ENCODE measurements at regions not wholly inside any gene's neighbourhood (a gene's known extent, or its start where the extent isn't known, plus 50 kb on each side); places are given as distances from the start of the nearest gene placed in this dataset.

DNA sequence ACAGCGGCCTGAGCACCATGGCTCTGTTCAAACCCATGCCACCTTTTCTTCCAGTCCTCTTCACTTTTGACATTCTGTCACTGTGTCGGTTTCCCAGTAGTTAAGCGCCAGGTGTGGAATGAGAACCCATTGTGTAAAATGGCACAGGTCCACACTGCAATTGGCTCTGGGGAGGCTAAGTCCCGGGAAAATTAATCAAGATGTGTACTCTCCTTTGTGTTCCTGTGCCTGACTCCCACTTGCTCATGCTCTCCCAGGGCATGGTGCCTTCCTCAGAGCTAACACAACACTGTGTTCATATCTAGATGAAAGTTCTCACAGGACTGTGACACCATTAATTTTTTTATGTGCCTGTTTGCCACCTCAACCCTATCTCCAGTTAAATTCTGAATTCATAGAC, 59.0 kb upstream of the BTG3 start:
- DNase-seq, result no peak
- H3K4me3 ChIP-seq, result no peak overlapping the region
- no peaks in the 10 kb centered on the region for H3K27me3 ChIP-seq
- no peak overlapping the region for H3K27ac ChIP-seq
- intact Hi-C loops (cut with DNase I), result no loop called here
- H3K4me1 ChIP-seq, result peaks cover 0 to 3% (median 0%) of the 10 kb centered on the region in 3 donors
- H3K36me3 ChIP-seq, result no peaks in the 10 kb centered on the region
- no peak for TF ChIP-seq POLR2A (IDR thresholded peaks at IDR 0.05)
- TF ChIP-seq, protein P1, sequence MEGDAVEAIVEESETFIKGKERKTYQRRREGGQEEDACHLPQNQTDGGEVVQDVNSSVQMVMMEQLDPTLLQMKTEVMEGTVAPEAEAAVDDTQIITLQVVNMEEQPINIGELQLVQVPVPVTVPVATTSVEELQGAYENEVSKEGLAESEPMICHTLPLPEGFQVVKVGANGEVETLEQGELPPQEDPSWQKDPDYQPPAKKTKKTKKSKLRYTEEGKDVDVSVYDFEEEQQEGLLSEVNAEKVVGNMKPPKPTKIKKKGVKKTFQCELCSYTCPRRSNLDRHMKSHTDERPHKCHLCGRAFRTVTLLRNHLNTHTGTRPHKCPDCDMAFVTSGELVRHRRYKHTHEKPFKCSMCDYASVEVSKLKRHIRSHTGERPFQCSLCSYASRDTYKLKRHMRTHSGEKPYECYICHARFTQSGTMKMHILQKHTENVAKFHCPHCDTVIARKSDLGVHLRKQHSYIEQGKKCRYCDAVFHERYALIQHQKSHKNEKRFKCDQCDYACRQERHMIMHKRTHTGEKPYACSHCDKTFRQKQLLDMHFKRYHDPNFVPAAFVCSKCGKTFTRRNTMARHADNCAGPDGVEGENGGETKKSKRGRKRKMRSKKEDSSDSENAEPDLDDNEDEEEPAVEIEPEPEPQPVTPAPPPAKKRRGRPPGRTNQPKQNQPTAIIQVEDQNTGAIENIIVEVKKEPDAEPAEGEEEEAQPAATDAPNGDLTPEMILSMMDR (IDR thresholded peaks at IDR 0.05), result no peak
- H3K9me3 ChIP-seq, result no peaks in the 10 kb centered on the region
- 39 to 54% methylated on average over 4 of the region's 4 CpGs for WGBS, 2 donors

DNA sequence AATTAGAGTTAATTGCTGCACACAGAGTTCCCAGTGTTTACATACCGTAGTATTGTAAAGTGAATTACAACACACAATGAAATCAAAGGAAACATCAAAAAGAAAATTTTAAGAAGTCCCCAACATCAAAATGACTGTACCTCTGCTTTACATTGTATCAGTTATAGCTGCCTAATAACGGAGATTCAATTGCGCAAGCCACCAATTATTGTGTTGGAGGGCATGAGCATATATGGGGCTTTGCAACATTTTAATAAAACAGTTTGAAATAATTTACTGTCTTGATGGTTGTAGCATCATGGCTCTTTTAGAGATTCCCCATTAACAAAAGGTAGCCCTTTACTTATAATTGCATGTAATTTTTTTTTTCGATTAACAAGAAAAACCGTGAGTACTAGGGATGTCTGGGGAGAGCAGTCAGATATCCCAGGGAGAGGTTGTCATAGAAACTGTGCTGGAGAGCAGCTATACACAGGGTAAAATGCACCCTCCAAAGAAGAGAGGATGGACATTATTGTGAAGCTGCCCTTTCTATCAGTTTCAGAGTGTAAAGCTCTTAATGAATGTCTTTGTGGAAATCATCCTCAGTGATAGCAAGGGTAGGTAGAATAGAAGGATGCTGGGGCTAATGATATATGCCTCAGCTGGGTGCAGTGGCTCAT, 55.9 kb upstream of the BTG3 start:
- no peaks in the 10 kb centered on the region for H3K27me3 ChIP-seq
- H3K27ac ChIP-seq, result no peak overlapping the region
- no peak for TF ChIP-seq POLR2A (IDR thresholded peaks at IDR 0.05)
- TF ChIP-seq, protein P1 (IDR thresholded peaks at IDR 0.05), result no peak
- H3K4me1 ChIP-seq, result peaks cover 0 to 3% (median 0%) of the 10 kb centered on the region in 3 donors
- intact Hi-C loops (cut with DNase I), result no loop called here
- WGBS, 2 donors, result 82 to 85% methylated on average over 5 of the region's 5 CpGs
- no peak overlapping the region for H3K4me3 ChIP-seq
- no peaks in the 10 kb centered on the region for H3K9me3 ChIP-seq
- no peaks in the 10 kb centered on the region for H3K36me3 ChIP-seq
- DNase-seq, result no peak

DNA sequence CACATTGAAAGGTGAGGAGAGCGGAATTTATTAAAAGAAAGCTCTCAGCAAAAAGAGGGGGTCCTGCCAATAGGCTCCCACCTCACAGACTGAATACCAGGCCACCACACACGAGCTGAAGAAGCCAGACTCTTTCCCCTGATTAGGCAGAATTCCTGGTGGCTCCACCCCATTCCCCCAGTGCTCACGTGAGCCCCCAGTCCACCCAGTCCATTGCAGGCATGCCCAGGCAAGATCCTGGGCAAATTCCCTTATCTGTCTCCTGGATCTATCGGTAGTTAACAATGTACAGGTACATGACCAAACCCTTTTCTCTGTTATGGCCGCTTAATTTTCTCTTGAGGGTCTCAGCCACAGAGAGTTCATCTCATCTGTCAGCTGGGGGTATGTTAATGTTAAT, 54.6 kb upstream of the BTG3 start:
- intact Hi-C loops (cut with DNase I), result no loop called here

More for the DNA sequence above, 54.6 kb upstream of the BTG3 start:
- Histone ChIP-seq H3K9me3 (no peaks in the 10 kb centered on the region), H3K4me3 (no peak overlapping the region), H3K36me3 (no peaks in the 10 kb centered on the region), H3K27ac (no peak overlapping the region), H3K4me1 (no peaks in the 10 kb centered on the region), H3K27me3 (no peaks in the 10 kb centered on the region)
- DNase-seq, result no peak
- TF ChIP-seq, protein P1 (IDR thresholded peaks at IDR 0.05), result no peak
- no peak for TF ChIP-seq POLR2A (IDR thresholded peaks at IDR 0.05)
- WGBS, 2 donors, result 59 to 62% methylated on average over 5 of the region's 5 CpGs
